DOHH2 (cell line): ENCODE measurements at regions not wholly inside any gene's neighbourhood (a gene's known extent, or its start where the extent isn't known, plus 50 kb on each side); places are given as distances from the start of the nearest gene placed in this dataset.

Source experiments
- H3F3A ChIP-seq: fragments of 200-600 bp; sonication (generic), shearing (Covaris generic); 2 replicates; pipeline ENCODE4 v1.6.0; 2016; ENCODE audit warnings: antibody characterized with exemption, mild to moderate bottlenecking; ENCODE audit not compliant: control insufficient read depth, insufficient read depth
- H3K27ac ChIP-seq: fragments of 200-600 bp; sonication (generic); 2 replicates; pipeline ENCODE4 v1.5.1; 2014; ENCODE audit warnings: low read depth, mild to moderate bottlenecking, low read length, moderate library complexity
- H3K27me3 ChIP-seq: fragments of 200-600 bp; sonication (generic); 2 replicates; pipeline ENCODE4 v1.6.1; 2014; ENCODE audit warnings: mild to moderate bottlenecking, low read length, mixed read lengths; ENCODE audit not compliant: control insufficient read depth
- H3K36me3 ChIP-seq: fragments of 200-600 bp; sonication (generic); 2 replicates; pipeline ENCODE4 v1.6.1; 2014; ENCODE audit warnings: mild to moderate bottlenecking, low read length, moderate library complexity, mixed read lengths; ENCODE audit not compliant: control insufficient read depth
- H3K4me1 ChIP-seq: fragments of 200-600 bp; sonication (generic); 2 replicates; pipeline ENCODE4 v1.6.1; 2014; ENCODE audit warnings: mild to moderate bottlenecking, low read length, mixed read lengths; ENCODE audit not compliant: control insufficient read depth
- H3K4me2 ChIP-seq: fragments of 200-600 bp; sonication (generic); 2 replicates; pipeline ENCODE4 v1.6.0; 2014; ENCODE audit warnings: mild to moderate bottlenecking, low read length, moderate library complexity
- H3K4me3 ChIP-seq: fragments of 200-600 bp; sonication (generic); 2 replicates; pipeline ENCODE4 v1.5.1; 2014; ENCODE audit warnings: mild to moderate bottlenecking, low read length, mixed read lengths
- H3K79me2 ChIP-seq: fragments of 200-600 bp; sonication (generic); 2 replicates; pipeline ENCODE4 v1.6.1; 2014; ENCODE audit warnings: mild to moderate bottlenecking, low read length, mixed read lengths; ENCODE audit not compliant: control insufficient read depth
- H3K9me2 ChIP-seq: fragments of 200-600 bp; sonication (generic); replicated peaks from 2 replicates; pipeline ENCODE4 v1.6.1; 2014; ENCODE audit warnings: mild to moderate bottlenecking, low read length, mixed read lengths; ENCODE audit not compliant: control insufficient read depth
- H3K9me3 ChIP-seq: fragments of 200-600 bp; sonication (generic); 2 replicates; pipeline ENCODE4 v1.6.1; 2014; ENCODE audit warnings: antibody characterized with exemption, low read length, mixed read lengths; ENCODE audit not compliant: control insufficient read depth, insufficient read depth
- H4K20me1 ChIP-seq: fragments of 200-600 bp; sonication (generic); 2 replicates; pipeline ENCODE4 v1.6.0; 2014; ENCODE audit warnings: low read depth, mild to moderate bottlenecking, antibody characterized with exemption, low read length, moderate library complexity; ENCODE audit not compliant: control insufficient read depth, insufficient read depth
- EZH2phosphoT487 ChIP-seq: fragments of 200-600 bp; sonication (generic); IDR thresholded peaks from 2 replicates; pipeline ENCODE4 v1.6.1; 2017; ENCODE audit warnings: borderline replicate concordance, mild to moderate bottlenecking, antibody characterized with exemption, low read length, moderate library complexity, mixed read lengths
- TF ChIP-seq, protein P1 (sequence below): fragments of 200-600 bp; sonication (generic); IDR thresholded peaks from one replicate; pipeline ENCODE4 v1.5.1; 2014; ENCODE audit warnings: antibody characterized with exemption, mild to moderate bottlenecking, low read depth, low read length; ENCODE audit not compliant: poor library complexity, severe bottlenecking

DNA sequence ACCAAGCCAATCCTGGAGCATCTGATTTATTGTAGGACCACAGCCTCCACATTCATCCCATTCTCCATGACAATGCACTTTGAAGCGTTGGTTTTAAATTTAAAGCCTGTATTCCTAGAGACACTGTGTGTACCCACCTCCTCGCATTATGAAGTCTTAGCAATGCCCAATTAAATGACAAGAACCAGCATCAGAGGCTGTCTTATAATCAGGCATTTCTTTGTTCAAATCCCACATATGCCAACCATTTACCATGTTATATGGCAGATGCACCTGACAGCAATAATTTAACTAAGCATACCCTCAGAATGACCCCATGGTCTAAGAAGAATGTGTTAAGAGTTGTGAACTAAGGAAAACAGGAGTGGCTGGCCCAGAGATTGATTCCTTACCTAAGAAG, 188.2 kb downstream of the IPMK start:
- no peaks in the 10 kb centered on the region for H4K20me1 ChIP-seq
- no peak overlapping the region for H3K4me3 ChIP-seq
- no peaks in the 10 kb centered on the region for H3K4me1 ChIP-seq
- H3K27ac ChIP-seq, result no peak overlapping the region
- no peak overlapping the region for H3K4me2 ChIP-seq
- H3K36me3 ChIP-seq, result no peaks in the 10 kb centered on the region
- H3F3A ChIP-seq, result no peaks in the 10 kb centered on the region
- TF ChIP-seq, protein P1, sequence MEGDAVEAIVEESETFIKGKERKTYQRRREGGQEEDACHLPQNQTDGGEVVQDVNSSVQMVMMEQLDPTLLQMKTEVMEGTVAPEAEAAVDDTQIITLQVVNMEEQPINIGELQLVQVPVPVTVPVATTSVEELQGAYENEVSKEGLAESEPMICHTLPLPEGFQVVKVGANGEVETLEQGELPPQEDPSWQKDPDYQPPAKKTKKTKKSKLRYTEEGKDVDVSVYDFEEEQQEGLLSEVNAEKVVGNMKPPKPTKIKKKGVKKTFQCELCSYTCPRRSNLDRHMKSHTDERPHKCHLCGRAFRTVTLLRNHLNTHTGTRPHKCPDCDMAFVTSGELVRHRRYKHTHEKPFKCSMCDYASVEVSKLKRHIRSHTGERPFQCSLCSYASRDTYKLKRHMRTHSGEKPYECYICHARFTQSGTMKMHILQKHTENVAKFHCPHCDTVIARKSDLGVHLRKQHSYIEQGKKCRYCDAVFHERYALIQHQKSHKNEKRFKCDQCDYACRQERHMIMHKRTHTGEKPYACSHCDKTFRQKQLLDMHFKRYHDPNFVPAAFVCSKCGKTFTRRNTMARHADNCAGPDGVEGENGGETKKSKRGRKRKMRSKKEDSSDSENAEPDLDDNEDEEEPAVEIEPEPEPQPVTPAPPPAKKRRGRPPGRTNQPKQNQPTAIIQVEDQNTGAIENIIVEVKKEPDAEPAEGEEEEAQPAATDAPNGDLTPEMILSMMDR, result no peak
- no peak for TF ChIP-seq EZH2phosphoT487
- H3K27me3 ChIP-seq, result no peaks in the 10 kb centered on the region
- no peaks in the 10 kb centered on the region for H3K9me2 ChIP-seq
- H3K9me3 ChIP-seq, result no peaks in the 10 kb centered on the region
- H3K79me2 ChIP-seq, result no peaks in the 10 kb centered on the region

DNA sequence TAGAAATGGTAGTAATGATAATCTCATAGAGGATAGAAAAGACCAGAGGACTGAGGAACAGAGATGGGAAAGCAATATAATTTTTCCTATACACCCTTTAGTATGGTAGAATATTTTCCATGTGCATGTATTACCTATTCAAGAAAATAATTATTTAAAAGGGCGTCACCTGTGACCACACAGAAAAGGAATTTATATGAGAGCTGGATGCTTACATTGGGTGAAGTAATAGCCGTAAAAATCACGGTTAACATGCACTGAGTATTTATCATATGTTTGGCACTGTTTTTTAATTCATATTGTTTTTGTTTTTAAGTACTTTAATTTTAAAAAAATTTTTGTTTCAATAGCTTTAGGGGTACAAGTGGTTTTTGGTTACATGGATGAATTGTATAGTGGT, 195.1 kb downstream of the IPMK start:
- TF ChIP-seq EZH2phosphoT487, result no peak
- TF ChIP-seq, protein P1, result no peak
- no peaks in the 10 kb centered on the region for H3K4me1 ChIP-seq
- no peak overlapping the region for H3K4me2 ChIP-seq
- H3K36me3 ChIP-seq, result no peaks in the 10 kb centered on the region
- no peaks in the 10 kb centered on the region for H3F3A ChIP-seq
- H3K79me2 ChIP-seq, result no peaks in the 10 kb centered on the region
- H3K9me2 ChIP-seq, result no peaks in the 10 kb centered on the region
- H3K9me3 ChIP-seq, result no peaks in the 10 kb centered on the region
- no peaks in the 10 kb centered on the region for H4K20me1 ChIP-seq
- peaks cover 2% of the 10 kb centered on the region; the same call in 1 of the 2 replicates for H3K27me3 ChIP-seq
- H3K4me3 ChIP-seq, result no peak overlapping the region
- H3K27ac ChIP-seq, result no peak overlapping the region

DNA sequence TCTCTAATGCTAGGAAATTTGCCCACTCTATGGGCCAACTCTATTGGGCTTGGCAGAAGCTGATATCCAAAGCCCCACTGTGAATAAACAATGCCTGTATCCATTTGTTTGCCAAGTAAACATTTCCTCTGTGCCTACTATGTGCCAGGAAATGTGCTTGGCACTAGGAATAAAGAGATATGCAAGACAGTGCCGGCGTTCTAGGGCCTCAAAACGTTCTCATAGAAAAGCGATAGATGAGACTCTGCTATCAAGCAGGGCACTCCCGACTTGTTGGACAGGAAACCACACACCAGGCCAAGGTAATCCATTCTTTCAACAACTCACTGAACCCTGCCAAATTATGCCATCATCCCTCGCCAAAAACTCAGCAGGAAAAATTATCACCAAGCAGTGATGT, 196.7 kb downstream of the IPMK start:
- TF ChIP-seq, protein P1, result no peak
- TF ChIP-seq EZH2phosphoT487, result no peak
- H3K9me2 ChIP-seq, result no peaks in the 10 kb centered on the region
- no peak overlapping the region for H3K4me2 ChIP-seq
- no peaks in the 10 kb centered on the region for H3K79me2 ChIP-seq
- H3K36me3 ChIP-seq, result no peaks in the 10 kb centered on the region
- H3K27me3 ChIP-seq, result peaks cover 2% of the 10 kb centered on the region; the same call in 1 of the 2 replicates
- H3F3A ChIP-seq, result no peaks in the 10 kb centered on the region
- H3K27ac ChIP-seq, result no peak overlapping the region
- no peaks in the 10 kb centered on the region for H4K20me1 ChIP-seq
- H3K4me3 ChIP-seq, result no peak overlapping the region
- no peaks in the 10 kb centered on the region for H3K9me3 ChIP-seq
- H3K4me1 ChIP-seq, result no peaks in the 10 kb centered on the region

DNA sequence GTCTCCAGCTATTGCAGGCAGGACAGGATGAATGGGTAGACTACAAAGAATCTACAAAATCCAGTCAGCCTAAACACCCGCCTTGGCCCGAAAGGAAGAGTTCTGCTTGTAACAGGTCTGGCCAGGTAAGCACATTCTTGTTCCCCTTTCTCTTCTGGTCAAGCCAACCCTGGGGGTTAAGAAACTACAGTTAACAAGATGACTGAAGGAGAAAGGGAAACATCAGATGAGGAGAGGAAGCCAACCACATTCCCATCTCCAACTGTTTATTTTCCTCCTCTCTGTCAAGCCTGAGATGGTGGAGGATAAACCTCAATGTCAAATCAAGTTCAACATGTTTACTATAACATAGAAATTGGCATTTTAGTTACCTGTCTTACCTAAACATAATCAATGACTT, 198.9 kb downstream of the IPMK start:
- H3K36me3 ChIP-seq, result no peaks in the 10 kb centered on the region
- H4K20me1 ChIP-seq, result no peaks in the 10 kb centered on the region
- no peaks in the 10 kb centered on the region for H3K9me3 ChIP-seq
- no peaks in the 10 kb centered on the region for H3K79me2 ChIP-seq
- H3K4me1 ChIP-seq, result no peaks in the 10 kb centered on the region
- no peak overlapping the region for H3K4me3 ChIP-seq
- TF ChIP-seq EZH2phosphoT487, result no peak
- TF ChIP-seq, protein P1, result no peak
- H3F3A ChIP-seq, result no peaks in the 10 kb centered on the region
- H3K27ac ChIP-seq, result no peak overlapping the region
- peaks cover 5% of the 10 kb centered on the region for H3K27me3 ChIP-seq
- no peaks in the 10 kb centered on the region for H3K9me2 ChIP-seq
- H3K4me2 ChIP-seq, result no peak overlapping the region
